NOMO-1 (cell line): ENCODE measurements at regions not wholly inside any gene's neighbourhood (a gene's known extent, or its start where the extent isn't known, plus 50 kb on each side); places are given as distances from the start of the nearest gene placed in this dataset.

Experiments used
- DNase-seq, 2 experiments: peaks; one replicate each; lab custom pipeline; 2025; ENCODE audit not compliant: unreplicated experiment in 2 of 2; lab: John Stamatoyannopoulos, UW

GRCh38 chr3:177426878-177427495 is 229.7 kb upstream of the TBL1XR1 start:
- DNase-seq = peak; percentile 48 to 83

- peak in 1 of 2 experiments; percentile 45 for DNase-seq
These were observed 230.3 kb upstream of the TBL1XR1 start for GRCh38 chr3:177427540-177427939.

- no peak for DNase-seq
These were observed 231.8 kb upstream of the TBL1XR1 start for GRCh38 chr3:177429079-177429478.

GRCh38 chr3:177429771-177430170 is 232.5 kb upstream of the TBL1XR1 start:
- DNase-seq = no peak

GRCh38 chr3:177430653-177431052 is 233.4 kb upstream of the TBL1XR1 start:
- no peak for DNase-seq

- DNase-seq = no peak
These were observed 234.4 kb upstream of the TBL1XR1 start for GRCh38 chr3:177431525-177432176.

GRCh38 chr3:177435301-177435700 is 238.0 kb upstream of the TBL1XR1 start:
- no peak for DNase-seq

GRCh38 chr3:177437513-177438337 is 240.4 kb upstream of the TBL1XR1 start:
- DNase-seq = no peak

GRCh38 chr3:177438596-177439220 is 241.4 kb upstream of the TBL1XR1 start:
- DNase-seq = no peak

- DNase-seq = no peak
These were observed 242.5 kb upstream of the TBL1XR1 start for GRCh38 chr3:177439694-177440269.

GRCh38 chr3:177440456-177441104 is 243.3 kb upstream of the TBL1XR1 start:
- DNase-seq = no peak

GRCh38 chr3:177441276-177441812 is 244.1 kb upstream of the TBL1XR1 start:
- no peak for DNase-seq

- DNase-seq = peak; percentile 86 to 97
These were observed 244.7 kb upstream of the TBL1XR1 start for GRCh38 chr3:177441813-177442646.

GRCh38 chr3:177443469-177443868 is 246.2 kb upstream of the TBL1XR1 start:
- DNase-seq = no peak

GRCh38 chr3:177444696-177445095 is 247.4 kb upstream of the TBL1XR1 start:
- DNase-seq = no peak

GRCh38 chr3:177445549-177445948 is 248.3 kb upstream of the TBL1XR1 start:
- no peak for DNase-seq

- peak; percentile 48 to 83 for DNase-seq
These were observed 248.9 kb upstream of the TBL1XR1 start for GRCh38 chr3:177446165-177446601.

- DNase-seq = no peak
These were observed 250.7 kb upstream of the TBL1XR1 start for GRCh38 chr3:177447938-177448337.

GRCh38 chr3:177448987-177449359 is 251.7 kb upstream of the TBL1XR1 start:
- DNase-seq = peak; percentile 26 to 80
